ENCODE measurements at regions not wholly inside any gene's neighbourhood (a gene's known extent, or its start where the extent isn't known, plus 50 kb on each side); places are given as distances from the start of the nearest gene placed in this dataset.

- intact Hi-C loops (cut with DNase I; ENCODE audit: low total_unique reads): loop anchor here (5.0 kb wide), 1 partner anchor 1033 kb away; no protein-coding TSS in a partner anchor
- no peak for DNase-seq (ENCODE audit: low spot score in 2 of 2)
- Histone ChIP-seq H3K27ac (no peak overlapping the region), H3K36me3 (no peaks in the 10 kb centered on the region), H3K9me3 (no peaks in the 10 kb centered on the region), H3K4me3 (no peak overlapping the region), H3K27me3 (no peaks in the 10 kb centered on the region), H3K4me1 (no peaks in the 10 kb centered on the region)
- TF ChIP-seq, protein P1, sequence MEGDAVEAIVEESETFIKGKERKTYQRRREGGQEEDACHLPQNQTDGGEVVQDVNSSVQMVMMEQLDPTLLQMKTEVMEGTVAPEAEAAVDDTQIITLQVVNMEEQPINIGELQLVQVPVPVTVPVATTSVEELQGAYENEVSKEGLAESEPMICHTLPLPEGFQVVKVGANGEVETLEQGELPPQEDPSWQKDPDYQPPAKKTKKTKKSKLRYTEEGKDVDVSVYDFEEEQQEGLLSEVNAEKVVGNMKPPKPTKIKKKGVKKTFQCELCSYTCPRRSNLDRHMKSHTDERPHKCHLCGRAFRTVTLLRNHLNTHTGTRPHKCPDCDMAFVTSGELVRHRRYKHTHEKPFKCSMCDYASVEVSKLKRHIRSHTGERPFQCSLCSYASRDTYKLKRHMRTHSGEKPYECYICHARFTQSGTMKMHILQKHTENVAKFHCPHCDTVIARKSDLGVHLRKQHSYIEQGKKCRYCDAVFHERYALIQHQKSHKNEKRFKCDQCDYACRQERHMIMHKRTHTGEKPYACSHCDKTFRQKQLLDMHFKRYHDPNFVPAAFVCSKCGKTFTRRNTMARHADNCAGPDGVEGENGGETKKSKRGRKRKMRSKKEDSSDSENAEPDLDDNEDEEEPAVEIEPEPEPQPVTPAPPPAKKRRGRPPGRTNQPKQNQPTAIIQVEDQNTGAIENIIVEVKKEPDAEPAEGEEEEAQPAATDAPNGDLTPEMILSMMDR (IDR thresholded peaks at IDR 0.05): no peak
- TF ChIP-seq POLR2AphosphoS5 (IDR thresholded peaks at IDR 0.05) (no peak), POLR2A (IDR thresholded peaks at IDR 0.05) (no peak)
Observed at GRCh38 chr18:45295388-45295787, 319.9 kb upstream of the SLC14A2 start.

- H3K27me3 ChIP-seq: no peaks in the 10 kb centered on the region
- TF ChIP-seq POLR2AphosphoS5 (IDR thresholded peaks at IDR 0.05) (no peak), POLR2A (IDR thresholded peaks at IDR 0.05) (no peak)
- TF ChIP-seq, protein P1 (IDR thresholded peaks at IDR 0.05): no peak
- H3K27ac ChIP-seq: no peak overlapping the region
- intact Hi-C loops (cut with DNase I; ENCODE audit: low total_unique reads): loop anchor here (5.0 kb wide), 1 partner anchor 1037 kb away; no protein-coding TSS in a partner anchor
- no peak overlapping the region for H3K4me3 ChIP-seq
- no peak for DNase-seq (ENCODE audit: low spot score in 2 of 2)
- no peaks in the 10 kb centered on the region for H3K9me3 ChIP-seq
- no peaks in the 10 kb centered on the region for H3K4me1 ChIP-seq
- H3K36me3 ChIP-seq: no peaks in the 10 kb centered on the region
Observed at GRCh38 chr18:45298986-45299385, 316.3 kb upstream of the SLC14A2 start.

DNA sequence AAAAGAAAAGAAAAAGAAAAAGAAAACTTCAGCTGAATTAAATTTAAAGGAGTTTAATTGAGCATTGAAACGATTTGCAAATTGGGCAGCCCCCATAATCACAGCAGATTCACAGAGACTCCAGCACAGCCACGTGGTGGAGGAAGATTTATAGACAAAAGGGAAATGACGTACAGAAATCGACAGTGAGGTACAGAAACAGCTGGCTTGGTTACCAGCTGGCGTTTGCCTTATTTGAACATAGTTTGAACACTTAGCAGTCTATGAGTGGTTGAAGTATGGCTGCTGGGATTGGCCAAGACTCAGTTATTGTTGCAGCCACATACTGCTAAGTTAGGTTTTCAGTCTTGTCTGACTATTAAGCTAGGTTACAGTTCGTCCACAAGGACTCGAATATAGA, 312.2 kb upstream of the SLC14A2 start:
- Histone ChIP-seq H3K27me3 (no peaks in the 10 kb centered on the region), H3K4me1 (no peaks in the 10 kb centered on the region), H3K9me3 (no peaks in the 10 kb centered on the region), H3K27ac (no peak overlapping the region), H3K4me3 (no peak overlapping the region), H3K36me3 (no peaks in the 10 kb centered on the region)
- DNase-seq (ENCODE audit: low spot score in 2 of 2): no peak
- TF ChIP-seq, protein P1 (IDR thresholded peaks at IDR 0.05): no peak
- TF ChIP-seq POLR2AphosphoS5 (IDR thresholded peaks at IDR 0.05) (no peak), POLR2A (IDR thresholded peaks at IDR 0.05) (no peak)
- intact Hi-C loops (cut with DNase I; ENCODE audit: low total_unique reads): no loop called here

DNA sequence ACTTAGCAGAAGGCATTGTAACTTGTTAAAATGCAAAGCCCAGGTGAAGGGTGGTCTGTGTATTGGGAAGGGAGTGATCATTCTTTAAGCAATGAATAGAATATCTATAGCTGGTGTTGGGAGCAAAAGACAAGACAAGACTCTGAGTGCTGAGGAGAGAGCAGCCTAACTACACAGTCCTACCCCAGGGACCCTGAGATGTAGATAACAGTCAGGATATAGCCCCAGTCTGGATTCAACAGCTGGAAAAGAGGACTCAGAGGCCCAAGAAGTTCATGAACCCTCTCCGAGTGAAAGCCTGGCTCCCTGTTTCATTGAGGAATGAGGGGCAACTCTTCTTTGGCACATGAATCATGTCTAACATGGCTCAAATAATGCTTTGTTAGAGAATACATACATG, 310.7 kb upstream of the SLC14A2 start:
- Histone ChIP-seq H3K27ac (no peak overlapping the region), H3K4me3 (no peak overlapping the region), H3K9me3 (no peaks in the 10 kb centered on the region), H3K4me1 (no peaks in the 10 kb centered on the region), H3K36me3 (no peaks in the 10 kb centered on the region), H3K27me3 (no peaks in the 10 kb centered on the region)
- TF ChIP-seq, protein P1 (IDR thresholded peaks at IDR 0.05): no peak
- TF ChIP-seq POLR2AphosphoS5 (IDR thresholded peaks at IDR 0.05) (no peak), POLR2A (IDR thresholded peaks at IDR 0.05) (no peak)
- no peak for DNase-seq (ENCODE audit: low spot score in 2 of 2)
- intact Hi-C loops (cut with DNase I; ENCODE audit: low total_unique reads): no loop called here

GRCh38 chr18:45312555-45313126, 302.6 kb upstream of the SLC14A2 start:
- Histone ChIP-seq H3K27me3 (no peaks in the 10 kb centered on the region), H3K4me1 (no peaks in the 10 kb centered on the region), H3K4me3 (no peak overlapping the region), H3K27ac (no peak overlapping the region), H3K9me3 (no peaks in the 10 kb centered on the region), H3K36me3 (no peaks in the 10 kb centered on the region)
- intact Hi-C loops (cut with DNase I; ENCODE audit: low total_unique reads): no loop called here
- TF ChIP-seq, protein P1 (IDR thresholded peaks at IDR 0.05): no peak
- TF ChIP-seq POLR2A (IDR thresholded peaks at IDR 0.05) (no peak), POLR2AphosphoS5 (IDR thresholded peaks at IDR 0.05) (no peak)
- no peak for DNase-seq (ENCODE audit: low spot score in 2 of 2)

Data from breast epithelium (tissue), 4 donors.